OCI-LY1 (cell line): ENCODE measurements at regions not wholly inside any gene's neighbourhood (a gene's known extent, or its start where the extent isn't known, plus 50 kb on each side); places are given as distances from the start of the nearest gene placed in this dataset.

Experiments used
- CTCF ChIP-seq: fragments of 200-600 bp; sonication (generic), shearing (Covaris generic); IDR thresholded peaks from 2 replicates; pipeline ENCODE4 v1.5.1; 2017; ENCODE audit warnings: mild to moderate bottlenecking, antibody characterized with exemption, low read length, moderate library complexity, mixed read lengths
- EZH2 ChIP-seq: fragments of 200-600 bp; sonication (generic), shearing (Covaris generic); IDR thresholded peaks from 2 replicates; pipeline ENCODE4 v1.8.0; 2017; ENCODE audit warnings: borderline replicate concordance, mixed run types, mild to moderate bottlenecking, antibody characterized with exemption, low read length, moderate library complexity, mixed read lengths

- TF ChIP-seq CTCF, result no peak
- TF ChIP-seq EZH2, result no peak
These were observed 765.4 kb downstream of the BRD1 start for GRCh38 chr22:49062155-49062801.
